HG02970 (cell line): ENCODE measurements at regions not wholly inside any gene's neighbourhood (a gene's known extent, or its start where the extent isn't known, plus 50 kb on each side); places are given as distances from the start of the nearest gene placed in this dataset.

Experiments used
- ATAC-seq: cut with Tn5 transposase; IDR thresholded peaks from one replicate; pipeline ENCODE4 v1.9.1; 2021; ENCODE audit warnings: mild to moderate bottlenecking, moderate library complexity, moderate number of reproducible peaks; ENCODE audit not compliant: unreplicated experiment, low FRiP score

GRCh38 chr10:10564081-10564794, 453.4 kb upstream of the CELF2 start:
- no peak for ATAC-seq

- ATAC-seq: no peak
Observed at GRCh38 chr10:10576937-10577336, 440.7 kb upstream of the CELF2 start.

GRCh38 chr10:10579709-10580108, 438.0 kb upstream of the CELF2 start:
- no peak for ATAC-seq

- no peak for ATAC-seq
Observed at GRCh38 chr10:10584161-10584560, 433.5 kb upstream of the CELF2 start.

- ATAC-seq: no peak
Observed at GRCh38 chr10:10587744-10588393, 429.8 kb upstream of the CELF2 start.

- no peak for ATAC-seq
Observed at GRCh38 chr10:10589540-10590303, 427.9 kb upstream of the CELF2 start.

- ATAC-seq: no peak
Observed at GRCh38 chr10:10591715-10592341, 425.8 kb upstream of the CELF2 start.

GRCh38 chr10:10596256-10596655, 421.4 kb upstream of the CELF2 start:
- no peak for ATAC-seq

GRCh38 chr10:10598297-10598696, 419.4 kb upstream of the CELF2 start:
- no peak for ATAC-seq

GRCh38 chr10:10600004-10600403, 417.7 kb upstream of the CELF2 start:
- ATAC-seq: no peak

GRCh38 chr10:10605551-10606081, 412.1 kb upstream of the CELF2 start:
- no peak for ATAC-seq

GRCh38 chr10:10609379-10609955, 408.2 kb upstream of the CELF2 start:
- no peak for ATAC-seq

GRCh38 chr10:10610171-10610570, 407.5 kb upstream of the CELF2 start:
- no peak for ATAC-seq

GRCh38 chr10:10612151-10612550, 405.5 kb upstream of the CELF2 start:
- ATAC-seq: no peak

- ATAC-seq: no peak
Observed at GRCh38 chr10:10613656-10614244, 403.9 kb upstream of the CELF2 start.

- ATAC-seq: no peak
Observed at GRCh38 chr10:10617686-10618085, 400.0 kb upstream of the CELF2 start.

- ATAC-seq: no peak
Observed at GRCh38 chr10:10618139-10618538, 399.5 kb upstream of the CELF2 start.

GRCh38 chr10:10623958-10624566, 393.6 kb upstream of the CELF2 start:
- no peak for ATAC-seq

- no peak for ATAC-seq
Observed at GRCh38 chr10:10624567-10624962, 393.1 kb upstream of the CELF2 start.

GRCh38 chr10:10625491-10625890, 392.2 kb upstream of the CELF2 start:
- no peak for ATAC-seq
